H1 (cell line): ENCODE measurements at regions not wholly inside any gene's neighbourhood (a gene's known extent, or its start where the extent isn't known, plus 50 kb on each side); places are given as distances from the start of the nearest gene placed in this dataset.

ENCODE experiments used
- CTCF ChIA-PET: fragments of 300-600 bp; sonication (Branson Sonifier 250); formaldehyde crosslinking; loops from one replicate; lab custom pipeline; 2021; ENCODE audit not compliant: partially characterized antibody; lab: Charles Lee
- POLR2A ChIA-PET: fragments of 300-600 bp; sonication (Branson Sonifier 250); formaldehyde crosslinking; loops from one replicate; lab custom pipeline; 2021; ENCODE audit warnings: inconsistent platforms; ENCODE audit not compliant: partially characterized antibody; lab: Charles Lee
- DNase-seq, 2 experiments: peaks; one replicate each; pipeline versions ENCODE4 v3.0.0 to v3.0.0-alpha.2; 2010 to 2022; ENCODE audit warnings: low spot score in 2 of 2, low read depth in 1 of 2, mixed read lengths in 1 of 2
- FAIRE-seq: peaks from 2 replicates; lab custom pipeline; 2011; peaks lifted over from hg19 to GRCh38; lab: Jason Lieb, UNC
- H2AFZ ChIP-seq: 2 replicates; pipeline ENCODE4 v1.8.1; 2012; ENCODE audit warnings: low read length, inconsistent platforms
- H2AK5ac ChIP-seq: 2 replicates; pipeline ENCODE4 v1.6.1; 2013; ENCODE audit warnings: low read depth, low read length
- H2BK120ac ChIP-seq: replicated peaks from 2 replicates; pipeline ENCODE3; 2013; ENCODE audit warnings: low read depth, low read length, inconsistent platforms
- H2BK12ac ChIP-seq: 2 replicates; pipeline ENCODE4 v1.6.1; 2013; ENCODE audit warnings: low read depth, low read length
- H2BK15ac ChIP-seq: 2 replicates; pipeline ENCODE4 v1.6.1; 2013; ENCODE audit warnings: low read length
- H2BK20ac ChIP-seq: 2 replicates; pipeline ENCODE4 v1.6.1; 2013; ENCODE audit warnings: low read length
- H2BK5ac ChIP-seq: 2 replicates; pipeline ENCODE4 v1.6.1; 2013; ENCODE audit warnings: low read depth, low read length
- H3K14ac ChIP-seq: 2 replicates; pipeline ENCODE4 v1.6.1; 2013; ENCODE audit warnings: inconsistent platforms; ENCODE audit not compliant: insufficient read length
- H3K18ac ChIP-seq: 2 replicates; pipeline ENCODE4 v1.6.1; 2013; ENCODE audit warnings: low read length; ENCODE audit errors: extremely low read depth
- H3K23ac ChIP-seq: 2 replicates; pipeline ENCODE4 v1.6.1; 2013; ENCODE audit warnings: inconsistent platforms; ENCODE audit not compliant: insufficient read length
- H3K23me2 ChIP-seq: 2 replicates; pipeline ENCODE4 v1.6.1; 2013; ENCODE audit warnings: low read depth, low read length
- H3K27ac ChIP-seq: 2 replicates; pipeline ENCODE4 v1.6.1; 2011; ENCODE audit warnings: low read depth, low read length, inconsistent platforms
- H3K27me3 ChIP-seq, 4 experiments: replicated peaks in 1 of 4; 1 replicate in 1 of 4; 2 replicates in 3 of 4; pipeline versions ENCODE4 v1.6.1 to v1.8.1; 2011 to 2013; ENCODE audit warnings: low read length in 3 of 4, mild to moderate bottlenecking in 3 of 4, inconsistent platforms in 2 of 4, mixed read lengths in 2 of 4, moderate library complexity in 1 of 4; ENCODE audit not compliant: control insufficient read depth in 3 of 4, insufficient read depth in 3 of 4; ENCODE audit errors: extremely low read depth in 1 of 4
- H3K36me3 ChIP-seq, 4 experiments: 2 replicates each; pipeline versions ENCODE4 v1.6.1 to v1.8.1; 2011 to 2013; ENCODE audit warnings: mild to moderate bottlenecking in 4 of 4, low read length in 3 of 4, moderate library complexity in 2 of 4, control low read depth in 1 of 4, inconsistent platforms in 1 of 4; ENCODE audit not compliant: insufficient read depth in 4 of 4, control insufficient read depth in 2 of 4
- H3K4ac ChIP-seq: replicated peaks from 2 replicates; pipeline ENCODE3; 2013; ENCODE audit warnings: low read length, low read depth, mixed read lengths, inconsistent platforms; ENCODE audit not compliant: insufficient read length
- H3K4me1 ChIP-seq, 4 experiments: replicated peaks in 1 of 4; 1 replicate in 1 of 4; 2 replicates in 3 of 4; pipeline versions ENCODE4 v1.6.1 to v1.8.1; 2011 to 2013; ENCODE audit warnings: low read length in 3 of 4, inconsistent platforms in 2 of 4, mixed read lengths in 1 of 4; ENCODE audit not compliant: insufficient read depth in 4 of 4, control insufficient read depth in 3 of 4
- H3K4me2 ChIP-seq, 2 experiments: 2 replicates each; pipeline versions ENCODE4 v1.6.1 to v1.8.1; 2011 to 2013; ENCODE audit warnings: low read depth in 2 of 2, low read length in 2 of 2, control low read depth in 1 of 2, inconsistent platforms in 1 of 2, mild to moderate bottlenecking in 1 of 2; ENCODE audit not compliant: insufficient read depth in 1 of 2
- H3K4me3 ChIP-seq, 4 experiments: fragments of 200-600, 300-600 bp in 1 of 4; sonication (generic), shearing (Covaris generic), sonication (Bioruptor Twin) in 1 of 4; 2 replicates each; pipeline versions ENCODE4 v1.5.1 to v1.8.1; 2011 to 2016; ENCODE audit warnings: low read length in 4 of 4, low read depth in 3 of 4, control low read depth in 2 of 4, inconsistent platforms in 2 of 4, mild to moderate bottlenecking in 2 of 4, mixed read lengths in 1 of 4, moderate library complexity in 1 of 4; ENCODE audit not compliant: insufficient read depth in 2 of 4; ENCODE audit errors: extremely low read depth in 1 of 4
- H3K56ac ChIP-seq: replicated peaks from 2 replicates; pipeline ENCODE3; 2013; ENCODE audit warnings: low read depth, mild to moderate bottlenecking, mixed read lengths, low read length, inconsistent platforms; ENCODE audit not compliant: insufficient read length
- H3K79me1 ChIP-seq: 2 replicates; pipeline ENCODE4 v1.6.1; 2013; ENCODE audit warnings: low read depth, low read length, control low read depth
- H3K79me2 ChIP-seq, 2 experiments: 2 replicates each; pipeline versions ENCODE4 v1.6.1 to v1.8.1; 2012 to 2013; ENCODE audit warnings: low read length in 2 of 2, mild to moderate bottlenecking in 2 of 2, inconsistent platforms in 1 of 2; ENCODE audit not compliant: insufficient read depth in 2 of 2, control insufficient read depth in 1 of 2
- H3K9ac ChIP-seq, 4 experiments: replicated peaks in 1 of 4; 1 replicate in 1 of 4; 2 replicates in 3 of 4; pipeline versions ENCODE4 v1.6.1 to v1.8.1; 2011 to 2013; ENCODE audit warnings: low read depth in 3 of 4, low read length in 3 of 4, control low read depth in 2 of 4, mild to moderate bottlenecking in 2 of 4, moderate library complexity in 2 of 4, inconsistent platforms in 1 of 4; ENCODE audit errors: extremely low read depth in 1 of 4
- H3K9me3 ChIP-seq, 2 experiments: 2 replicates each; pipeline versions ENCODE4 v1.6.1 to v1.8.1; 2012 to 2013; ENCODE audit warnings: mild to moderate bottlenecking in 2 of 2, moderate library complexity in 2 of 2, control low read depth in 1 of 2, inconsistent platforms in 1 of 2, low read depth in 1 of 2, low read length in 1 of 2, mixed read lengths in 1 of 2; ENCODE audit not compliant: insufficient read depth in 2 of 2
- H4K20me1 ChIP-seq, 2 experiments: replicated peaks in 1 of 2; 2 replicates each; pipeline versions ENCODE3 to v1.8.1; 2011 to 2013; ENCODE audit warnings: inconsistent platforms in 2 of 2, low read length in 2 of 2, mild to moderate bottlenecking in 1 of 2; ENCODE audit not compliant: insufficient read depth in 2 of 2, control insufficient read depth in 1 of 2
- H4K5ac ChIP-seq: 2 replicates; pipeline ENCODE4 v1.6.1; 2013; ENCODE audit warnings: low read length, low read depth, mixed read lengths, inconsistent platforms; ENCODE audit not compliant: insufficient read length
- H4K8ac ChIP-seq: 2 replicates; pipeline ENCODE4 v1.8.0; 2013; ENCODE audit warnings: mild to moderate bottlenecking, moderate library complexity, low read length, inconsistent platforms; ENCODE audit not compliant: insufficient read depth; ENCODE audit errors: extremely low read depth
- H4K91ac ChIP-seq: replicated peaks from 2 replicates; pipeline ENCODE3; 2013; ENCODE audit warnings: low read length, mixed read lengths, inconsistent platforms; ENCODE audit not compliant: insufficient read length
- POLR2AphosphoS5 ChIP-seq: IDR thresholded peaks from 2 replicates; pipeline ENCODE4 v1.6.1; 2011; ENCODE audit warnings: low read depth, low read length
- WGBS, 2 experiments: shearing (Covaris generic) in 1 of 2; methylation state at CpG; one replicate each; pipeline versions ENCODE4 v1.1.6 to v1.1.7; 2013 to 2015; ENCODE audit warnings: low lambda C conversion rate in 2 of 2, mixed read lengths in 2 of 2, inconsistent platforms in 1 of 2, low coverage in 1 of 2, missing lambda C conversion rate in 1 of 2; ENCODE audit not compliant: insufficient replicate concordance in 2 of 2, insufficient coverage in 1 of 2, insufficient read length in 1 of 2; ENCODE audit errors: extremely low coverage in 1 of 2, missing lambda C conversion rate in 1 of 2; 5-methylcytosine and 5-hydroxymethylcytosine counted together

- H2BK5ac ChIP-seq: no peak overlapping the region; the same call in 1 of the 2 replicates
- H3K79me1 ChIP-seq: no peaks in the 10 kb centered on the region
- H3K4ac ChIP-seq: no peak overlapping the region
- peak overlapping the region; percentile 61 for H4K5ac ChIP-seq
- H3K27ac ChIP-seq: no peak overlapping the region
- no peak overlapping the region for H2AFZ ChIP-seq
- no peaks in the 10 kb centered on the region for H3K79me2 ChIP-seq
- no peak overlapping the region for H3K14ac ChIP-seq
- peaks cover 0 to 9% (median 7%) of the 10 kb centered on the region in 4 experiments; a peak in 4 of 7 replicates for H3K4me1 ChIP-seq
- H4K91ac ChIP-seq: no peak overlapping the region
- H2BK120ac ChIP-seq: peak overlapping the region; percentile 90
- H3K36me3 ChIP-seq: no peaks in the 10 kb centered on the region
- no peak overlapping the region for H3K56ac ChIP-seq
- H3K23ac ChIP-seq: no peak overlapping the region
- 34% methylated on average over 3 of the region's 3 CpGs; no CpG with 5 or more reads in 1 of the 2 experiments for WGBS, 2 experiments
- H3K27me3 ChIP-seq: no peaks in the 10 kb centered on the region
- DNase-seq: no peak
- no peak overlapping the region for H2AK5ac ChIP-seq
- H2BK15ac ChIP-seq: no peak overlapping the region
- no peak overlapping the region for H4K8ac ChIP-seq
- H3K9me3 ChIP-seq: no peaks in the 10 kb centered on the region
- H2BK20ac ChIP-seq: no peak overlapping the region
- FAIRE-seq: peak; percentile 42
- no peaks in the 10 kb centered on the region for H3K23me2 ChIP-seq
- no peak overlapping the region; the same call in 1 of the 2 replicates for H2BK12ac ChIP-seq
- no peaks in the 10 kb centered on the region for H4K20me1 ChIP-seq
- H3K4me3 ChIP-seq: peak overlapping the region in 1 of 4 experiments; percentile 23; a peak in 1 of 8 replicates
- ChIA-PET CTCF (interaction anchor here (0.6 to 2.1 kb wide), 7 partner anchors 30 to 744 kb away, joined by 3 to 9 read pairs (median 5); no protein-coding TSS in a partner anchor), POLR2A (interaction anchor here (0.6 to 0.7 kb wide), 2 partner anchors 25 to 55 kb away, joined by 4 to 5 read pairs; no protein-coding TSS in a partner anchor)
- H3K18ac ChIP-seq: peak overlapping the region; percentile 60; the same call in 1 of the 2 replicates
- H3K4me2 ChIP-seq: peak overlapping the region; percentile 30 to 42; a peak in 3 of 4 replicates
- H3K9ac ChIP-seq: no peak overlapping the region
- no peak for TF ChIP-seq POLR2AphosphoS5
These were observed 185.6 kb upstream of the NAV3 start for GRCh38 chr12:77644915-77645605.
